GM12891 (cell line): ENCODE measurements at regions not wholly inside any gene's neighbourhood (a gene's known extent, or its start where the extent isn't known, plus 50 kb on each side); places are given as distances from the start of the nearest gene placed in this dataset.

Experiments
- DNase-seq: peaks from one replicate; pipeline ENCODE4 v3.0.0; 2011; ENCODE audit warnings: low spot score; ENCODE audit not compliant: insufficient read length
- FAIRE-seq: peaks from 2 replicates; lab custom pipeline; 2011; peaks lifted over from hg19 to GRCh38; lab: Jason Lieb, UNC
- PAX5 ChIP-seq: IDR thresholded peaks from 2 replicates; pipeline ENCODE4 v1.6.1; 2011; ENCODE audit warnings: low read length, moderate library complexity, mild to moderate bottlenecking; ENCODE audit not compliant: insufficient read depth, severe bottlenecking
- POLR2A ChIP-seq: IDR thresholded peaks from 2 replicates; pipeline ENCODE4 v1.6.1; 2011; ENCODE audit warnings: low read depth, low read length, control low read depth
- POLR2AphosphoS5 ChIP-seq: IDR thresholded peaks from 2 replicates; pipeline ENCODE4 v1.6.1; 2011; ENCODE audit warnings: low read depth, low read length, control low read depth
- POU2F2 ChIP-seq: IDR thresholded peaks from 2 replicates; pipeline ENCODE4 v1.6.1; 2011; ENCODE audit warnings: low read depth, mild to moderate bottlenecking, control low read depth, low read length, moderate library complexity
- SPI1 ChIP-seq: IDR thresholded peaks from 2 replicates; pipeline ENCODE4 v1.6.1; 2011; ENCODE audit warnings: low read depth, low read length, control low read depth
- TAF1 ChIP-seq: IDR thresholded peaks from 2 replicates; pipeline ENCODE4 v1.6.1; 2011; ENCODE audit warnings: low read depth, low read length, control low read depth

DNA sequence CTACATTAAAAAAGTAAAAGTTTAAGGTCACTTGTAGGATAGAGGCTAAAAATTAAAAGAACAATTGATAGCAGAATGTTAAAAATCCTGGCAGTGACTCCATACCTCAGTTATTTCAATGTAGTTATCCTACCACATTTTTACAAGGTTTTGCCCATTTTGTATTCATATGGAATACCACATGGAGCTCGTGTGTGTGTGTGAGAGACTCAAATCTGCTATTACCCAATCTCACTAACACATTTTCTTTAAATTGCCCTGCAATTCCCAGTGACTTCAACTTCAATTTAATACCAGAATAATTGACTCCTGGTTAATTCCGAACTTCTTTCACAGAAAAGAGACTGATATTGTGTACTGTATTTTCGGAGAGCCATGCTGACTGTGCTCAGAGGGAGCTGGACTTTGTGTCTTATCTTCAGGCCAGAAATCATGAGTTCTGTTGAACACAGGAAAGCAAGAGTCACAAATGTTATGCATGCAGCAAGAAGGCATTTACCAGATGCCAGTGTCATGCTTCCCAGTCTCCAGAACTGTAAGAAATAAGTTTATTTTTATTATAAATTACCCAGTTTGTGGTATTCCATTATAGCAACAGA, 529.0 kb upstream of the NECTIN3 start:
- DNase-seq (no peak), FAIRE-seq (no peak)
- TF ChIP-seq POLR2A (no peak), POU2F2 (no peak), POLR2AphosphoS5 (no peak), PAX5 (no peak), SPI1 (no peak), TAF1 (no peak)

DNA sequence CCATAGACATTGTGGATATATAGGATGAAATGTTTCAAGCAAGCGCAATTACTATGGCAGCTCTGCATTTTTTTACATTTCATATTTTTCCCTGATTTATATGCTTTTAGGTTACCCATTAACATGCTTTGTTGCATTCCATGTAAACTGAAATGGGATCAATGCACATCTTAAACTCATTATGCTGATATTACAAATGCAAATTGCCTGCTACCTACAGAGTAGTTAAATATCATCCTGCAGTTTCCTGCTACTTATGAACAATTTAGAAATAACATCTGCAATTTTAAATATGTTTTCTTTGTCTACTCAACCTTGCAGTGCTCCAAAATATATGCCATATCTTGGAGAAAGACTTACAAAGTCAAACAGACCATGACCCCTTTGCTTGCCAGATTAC, 526.9 kb upstream of the NECTIN3 start:
- FAIRE-seq (no peak), DNase-seq (no peak)
- TF ChIP-seq PAX5 (no peak), POLR2A (no peak), SPI1 (no peak), POU2F2 (no peak), POLR2AphosphoS5 (no peak), TAF1 (no peak)

DNA sequence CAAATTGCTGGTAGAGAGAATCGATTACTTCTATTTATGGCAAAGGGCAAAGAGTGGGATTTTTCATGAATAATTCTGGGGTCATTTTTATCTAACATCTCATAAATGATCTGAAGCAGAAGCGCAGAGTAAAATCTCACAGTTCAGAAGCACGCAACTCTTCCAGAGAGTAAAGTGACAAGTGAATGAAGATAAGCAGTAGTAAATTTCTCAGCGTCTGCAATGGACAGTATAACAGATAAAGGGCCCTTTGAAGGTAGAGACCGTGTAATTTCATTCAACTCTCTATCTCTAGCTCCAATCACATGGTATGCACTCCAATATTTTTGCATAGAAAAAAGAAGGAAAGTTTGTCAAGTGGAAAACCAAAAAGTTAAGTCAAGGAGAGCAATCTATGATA, 521.1 kb upstream of the NECTIN3 start:
- DNase-seq = no peak
- FAIRE-seq = no peak
- TF ChIP-seq PAX5 (no peak), TAF1 (no peak), POLR2AphosphoS5 (no peak), SPI1 (no peak), POLR2A (no peak), POU2F2 (no peak)

DNA sequence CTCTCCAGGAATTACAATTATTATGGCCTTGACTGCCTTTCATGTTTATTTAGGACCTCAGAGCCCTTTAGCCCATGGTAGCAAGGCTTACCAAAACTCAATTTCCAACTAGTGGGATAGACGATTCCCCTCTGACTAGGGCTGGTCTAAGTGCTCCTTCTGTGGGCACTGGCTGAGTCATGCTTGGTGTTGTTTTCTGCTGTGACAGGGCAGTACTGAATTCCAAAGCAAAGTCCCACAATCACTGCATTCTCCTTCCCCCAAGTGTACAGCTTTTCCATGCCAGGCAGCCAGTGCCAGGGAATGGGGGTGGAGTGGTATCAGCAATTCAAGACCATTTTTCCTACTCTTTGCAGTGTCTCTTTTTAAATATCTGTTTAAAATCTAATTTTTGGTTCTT, 509.0 kb upstream of the NECTIN3 start:
- FAIRE-seq = no peak
- TF ChIP-seq POU2F2 (no peak), POLR2AphosphoS5 (no peak), POLR2A (no peak), SPI1 (no peak), TAF1 (no peak), PAX5 (no peak)
- DNase-seq = no peak

DNA sequence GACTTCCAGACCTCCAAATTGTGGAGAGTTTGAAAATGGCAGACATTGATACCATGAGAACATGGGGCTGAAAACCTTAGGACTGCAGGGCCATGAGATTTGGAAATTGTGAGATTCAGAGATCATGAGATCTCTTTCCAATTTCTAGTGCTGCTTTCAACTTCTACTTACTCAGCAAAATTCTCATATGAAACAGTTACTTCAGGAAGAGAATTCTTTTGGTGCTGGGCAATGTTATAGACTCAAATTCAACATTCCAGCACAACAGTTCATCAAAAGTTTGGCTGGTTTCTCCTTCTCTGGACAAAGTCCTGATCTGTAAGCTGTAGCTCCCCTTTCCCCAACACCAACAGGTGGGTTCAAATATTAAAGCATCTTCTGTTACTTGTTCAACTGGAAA, 506.9 kb upstream of the NECTIN3 start:
- FAIRE-seq (no peak), DNase-seq (no peak)
- no peak for TF ChIP-seq POLR2AphosphoS5
- no peak for TF ChIP-seq POU2F2
- TF ChIP-seq SPI1 = no peak
- TF ChIP-seq POLR2A = no peak
- no peak for TF ChIP-seq PAX5
- TF ChIP-seq TAF1 = no peak

DNA sequence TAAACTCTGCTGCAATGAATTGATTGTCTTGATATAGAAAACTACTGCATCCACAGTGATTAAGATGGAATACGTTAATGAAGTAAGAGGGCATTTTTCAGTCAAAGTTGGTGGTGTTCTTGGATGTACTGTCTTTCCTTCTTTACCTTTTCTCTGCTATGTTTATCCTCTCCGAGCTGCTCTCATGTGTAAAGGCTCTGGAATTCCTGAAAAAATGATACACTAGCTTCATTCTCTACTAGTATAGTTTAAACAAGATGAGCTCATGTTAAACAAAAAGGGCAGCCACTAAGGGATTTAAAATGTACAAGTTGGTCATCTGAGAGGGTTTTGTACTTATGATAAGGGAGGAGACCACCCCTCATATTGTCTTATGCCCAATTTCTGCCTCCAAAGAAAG, 504.6 kb upstream of the NECTIN3 start:
- no peak for TF ChIP-seq TAF1
- no peak for FAIRE-seq
- DNase-seq = no peak

DNA sequence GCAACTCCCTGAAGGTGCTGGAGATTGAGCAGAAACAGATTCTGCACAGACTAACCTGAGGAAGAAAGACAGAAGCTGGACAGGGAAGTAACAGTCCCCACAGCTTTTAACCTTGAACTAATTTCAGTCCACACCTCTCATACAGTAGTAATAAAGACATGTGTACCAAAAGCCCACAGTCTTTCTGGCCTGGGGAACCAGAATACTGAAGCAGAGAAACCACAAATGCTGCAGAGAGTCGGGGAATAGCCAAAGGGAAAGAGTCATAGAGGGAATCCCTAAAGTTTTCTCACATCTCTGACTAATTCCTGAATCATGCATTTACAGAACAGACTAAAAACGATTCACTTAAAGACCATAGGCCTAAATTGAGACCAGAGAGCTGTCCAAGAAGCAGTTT, 503.4 kb upstream of the NECTIN3 start:
- TF ChIP-seq POLR2A (no peak), SPI1 (no peak), TAF1 (no peak), POLR2AphosphoS5 (no peak), PAX5 (no peak), POU2F2 (no peak)
- DNase-seq (no peak), FAIRE-seq (no peak)

DNA sequence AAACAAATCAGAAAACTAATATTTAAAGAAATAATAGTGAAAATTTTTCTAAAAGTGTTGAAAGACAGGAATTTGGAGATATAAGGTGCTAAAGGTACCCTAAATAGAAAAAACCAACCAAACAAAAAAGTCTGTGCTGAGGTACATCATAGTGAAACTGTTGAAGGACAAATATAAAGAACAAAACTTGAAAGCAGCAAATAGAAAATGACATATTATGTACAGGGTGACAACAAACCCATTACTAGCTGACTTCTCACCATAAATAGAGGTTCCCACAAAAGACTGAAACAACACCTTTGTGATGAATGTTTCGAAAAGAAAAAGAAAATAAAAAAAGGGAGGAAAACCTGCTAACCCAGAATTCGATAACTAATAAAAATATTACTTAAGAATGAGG, 502.5 kb upstream of the NECTIN3 start:
- FAIRE-seq = no peak
- DNase-seq = no peak
- TF ChIP-seq TAF1 = no peak
- no peak for TF ChIP-seq POU2F2
- TF ChIP-seq POLR2AphosphoS5 = no peak
- no peak for TF ChIP-seq POLR2A
- no peak for TF ChIP-seq SPI1
- TF ChIP-seq PAX5 = no peak

DNA sequence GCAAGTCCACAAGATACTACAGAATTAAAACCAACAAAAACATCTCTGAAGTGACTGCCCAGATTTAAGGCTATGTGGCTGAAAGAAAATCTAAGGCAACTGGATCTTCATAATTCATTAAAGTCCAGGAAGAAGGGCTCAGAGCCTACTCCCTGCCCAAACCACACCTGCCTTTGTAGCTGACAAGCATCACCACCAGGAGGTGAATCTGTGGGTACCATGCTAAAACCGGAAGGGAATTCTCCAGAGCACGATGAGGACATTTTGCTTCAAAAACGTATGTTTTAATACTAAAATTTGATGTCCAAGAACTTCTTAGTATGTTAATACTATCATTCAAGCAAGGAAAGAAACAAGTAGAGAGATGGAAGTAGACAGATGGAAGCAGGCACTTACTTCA, 495.9 kb upstream of the NECTIN3 start:
- FAIRE-seq (no peak), DNase-seq (no peak)
- TF ChIP-seq PAX5 = no peak
- TF ChIP-seq TAF1 = no peak
- TF ChIP-seq POLR2A = no peak
- TF ChIP-seq SPI1 = no peak
- TF ChIP-seq POU2F2 = no peak
- TF ChIP-seq POLR2AphosphoS5 = no peak

DNA sequence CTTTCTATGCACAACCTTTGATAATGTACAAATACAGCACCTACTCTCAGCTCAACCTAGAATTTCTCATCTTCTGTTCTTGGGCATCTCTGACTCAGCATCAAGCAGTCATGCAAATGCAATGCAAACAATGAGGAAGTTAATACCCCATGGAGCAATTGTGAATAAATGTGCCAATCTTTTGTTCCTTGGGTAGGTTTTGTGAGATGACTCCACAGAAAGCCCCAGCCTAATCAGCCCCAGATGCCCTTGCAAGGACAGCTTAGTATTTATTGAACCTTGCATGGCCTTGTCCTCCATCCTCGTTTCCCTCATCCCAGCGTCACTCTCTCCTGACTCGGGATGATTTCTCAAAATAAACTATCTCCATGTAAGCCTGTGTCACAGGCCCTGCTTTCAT, 494.7 kb upstream of the NECTIN3 start:
- no peak for FAIRE-seq
- TF ChIP-seq PAX5 = no peak
- TF ChIP-seq SPI1 = no peak
- TF ChIP-seq POLR2A = no peak
- no peak for TF ChIP-seq TAF1
- TF ChIP-seq POLR2AphosphoS5 = no peak
- TF ChIP-seq POU2F2 = no peak
- no peak for DNase-seq
